Choroid plexus epithelial cell (primary cell): ENCODE measurements at regions not wholly inside any gene's neighbourhood (a gene's known extent, or its start where the extent isn't known, plus 50 kb on each side); places are given as distances from the start of the nearest gene placed in this dataset.

Source experiments
- DNase-seq: peaks from one replicate; pipeline ENCODE4 v3.0.0-alpha.2; 2010; ENCODE audit warnings: low read depth
- H3K4me3 ChIP-seq: 2 replicates; pipeline ENCODE4 v1.5.1; 2011; ENCODE audit warnings: low read depth, mild to moderate bottlenecking, control low read depth, low read length, moderate library complexity
- TF ChIP-seq, protein P1 (sequence below): conservative IDR thresholded peaks from 2 replicates; pipeline ENCODE4 v1.5.1; 2011; ENCODE audit warnings: low read depth, mild to moderate bottlenecking, control low read depth, inconsistent platforms, low read length, moderate library complexity

DNA sequence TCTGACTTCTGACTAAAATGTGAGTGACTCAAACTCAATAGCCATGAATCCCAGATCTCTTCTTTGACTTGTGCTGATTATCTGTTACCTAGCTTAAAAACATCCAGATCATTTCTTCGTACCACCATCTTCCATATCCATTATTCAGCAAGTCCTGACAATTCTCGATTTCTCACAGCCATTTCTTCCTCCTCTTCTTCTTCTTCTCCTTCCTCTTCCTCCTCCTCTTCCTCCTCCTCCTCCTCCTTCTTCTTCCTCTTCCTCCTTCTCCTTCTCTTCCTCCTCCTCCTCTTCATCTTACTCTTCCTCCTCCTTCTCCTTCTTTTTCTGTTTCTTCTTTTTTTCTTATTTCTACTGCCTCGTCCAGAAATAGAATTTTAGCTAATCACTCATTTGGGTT, 77.0 kb upstream of the MAP1B start:
- H3K4me3 ChIP-seq = no peak overlapping the region
- TF ChIP-seq, protein P1, sequence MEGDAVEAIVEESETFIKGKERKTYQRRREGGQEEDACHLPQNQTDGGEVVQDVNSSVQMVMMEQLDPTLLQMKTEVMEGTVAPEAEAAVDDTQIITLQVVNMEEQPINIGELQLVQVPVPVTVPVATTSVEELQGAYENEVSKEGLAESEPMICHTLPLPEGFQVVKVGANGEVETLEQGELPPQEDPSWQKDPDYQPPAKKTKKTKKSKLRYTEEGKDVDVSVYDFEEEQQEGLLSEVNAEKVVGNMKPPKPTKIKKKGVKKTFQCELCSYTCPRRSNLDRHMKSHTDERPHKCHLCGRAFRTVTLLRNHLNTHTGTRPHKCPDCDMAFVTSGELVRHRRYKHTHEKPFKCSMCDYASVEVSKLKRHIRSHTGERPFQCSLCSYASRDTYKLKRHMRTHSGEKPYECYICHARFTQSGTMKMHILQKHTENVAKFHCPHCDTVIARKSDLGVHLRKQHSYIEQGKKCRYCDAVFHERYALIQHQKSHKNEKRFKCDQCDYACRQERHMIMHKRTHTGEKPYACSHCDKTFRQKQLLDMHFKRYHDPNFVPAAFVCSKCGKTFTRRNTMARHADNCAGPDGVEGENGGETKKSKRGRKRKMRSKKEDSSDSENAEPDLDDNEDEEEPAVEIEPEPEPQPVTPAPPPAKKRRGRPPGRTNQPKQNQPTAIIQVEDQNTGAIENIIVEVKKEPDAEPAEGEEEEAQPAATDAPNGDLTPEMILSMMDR = no peak
- no peak for DNase-seq

GRCh38 chr5:72032788-72033187, 74.5 kb upstream of the MAP1B start:
- H3K4me3 ChIP-seq = no peak overlapping the region
- no peak for DNase-seq
- TF ChIP-seq, protein P1 = no peak

GRCh38 chr5:72034770-72035169, 72.5 kb upstream of the MAP1B start:
- TF ChIP-seq, protein P1 = no peak
- no peak overlapping the region for H3K4me3 ChIP-seq
- DNase-seq = no peak

GRCh38 chr5:72035831-72036230, 71.4 kb upstream of the MAP1B start:
- TF ChIP-seq, protein P1 = no peak
- H3K4me3 ChIP-seq = no peak overlapping the region

GRCh38 chr5:72036951-72037350, 70.3 kb upstream of the MAP1B start:
- TF ChIP-seq, protein P1 = no peak
- no peak overlapping the region for H3K4me3 ChIP-seq
- peak; percentile 9 for DNase-seq

More at GRCh38 chr5:72035831-72036230, 71.4 kb upstream of the MAP1B start:
- DNase-seq = no peak

DNA sequence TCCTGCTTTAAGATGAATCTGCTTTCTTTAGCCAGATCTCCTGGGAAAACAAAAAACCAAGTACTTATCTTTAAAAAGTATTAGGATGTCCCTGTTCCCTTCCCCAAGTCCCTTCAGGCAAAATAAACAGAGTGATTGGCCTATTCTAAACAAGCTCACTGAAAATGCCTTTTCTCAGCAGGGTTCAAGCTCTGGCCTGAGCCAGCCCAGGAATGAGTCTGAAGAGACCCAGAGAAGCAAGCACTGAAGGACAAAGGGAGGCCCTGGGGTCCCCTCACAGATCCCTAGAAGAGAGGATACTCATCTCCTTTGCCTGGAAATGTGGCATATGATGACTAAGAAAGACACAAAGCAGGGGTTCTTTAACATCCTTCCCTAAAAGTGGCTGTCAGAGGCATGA, 66.8 kb upstream of the MAP1B start:
- TF ChIP-seq, protein P1 = no peak
- no peak overlapping the region for H3K4me3 ChIP-seq
- no peak for DNase-seq

GRCh38 chr5:72041654-72042053, 65.6 kb upstream of the MAP1B start:
- H3K4me3 ChIP-seq = no peak overlapping the region
- DNase-seq = no peak
- TF ChIP-seq, protein P1 = no peak
